ENCODE measurements at regions not wholly inside any gene's neighbourhood (a gene's known extent, or its start where the extent isn't known, plus 50 kb on each side); places are given as distances from the start of the nearest gene placed in this dataset.

- Histone ChIP-seq H3K27ac (no peak overlapping the region), H3K4me3 (no peak overlapping the region), H3K36me3 (no peaks in the 10 kb centered on the region), H3K4me1 (no peaks in the 10 kb centered on the region), H3K9me3 (no peaks in the 10 kb centered on the region), H3K27me3 (ENCODE audit: low read depth) (no peaks in the 10 kb centered on the region)
- DNase-seq (no peak), ATAC-seq (no peak)
- TF ChIP-seq CTCF (IDR thresholded peaks at IDR 0.05) = no peak
- intact Hi-C loops (cut with DNase I) = no loop called here
These were observed 106.0 kb upstream of the NMUR2 start for GRCh38 chr5:152511120-152511519.

- no peaks in the 10 kb centered on the region for H3K36me3 ChIP-seq
- intact Hi-C loops (cut with DNase I) = no loop called here
- no peak for TF ChIP-seq CTCF (IDR thresholded peaks at IDR 0.05)
These were observed 106.6 kb upstream of the NMUR2 start for GRCh38 chr5:152511531-152512132.

GRCh38 chr5:152514827-152515397, 109.8 kb upstream of the NMUR2 start:
- no peaks in the 10 kb centered on the region for H3K36me3 ChIP-seq
- no peaks in the 10 kb centered on the region for H3K27me3 ChIP-seq (ENCODE audit: low read depth)
- H3K4me1 ChIP-seq = no peaks in the 10 kb centered on the region
- peak; percentile 35 for TF ChIP-seq CTCF (IDR thresholded peaks at IDR 0.05)
- ATAC-seq (no peak), DNase-seq (no peak)
- H3K4me3 ChIP-seq = no peak overlapping the region
- intact Hi-C loops (cut with DNase I) = no loop called here
- no peak overlapping the region for H3K27ac ChIP-seq
- no peaks in the 10 kb centered on the region for H3K9me3 ChIP-seq

More at GRCh38 chr5:152511531-152512132, 106.6 kb upstream of the NMUR2 start:
- Histone ChIP-seq H3K4me1 (no peaks in the 10 kb centered on the region), H3K4me3 (no peak overlapping the region), H3K9me3 (no peaks in the 10 kb centered on the region), H3K27ac (no peak overlapping the region), H3K27me3 (ENCODE audit: low read depth) (no peaks in the 10 kb centered on the region)
- DNase-seq (no peak), ATAC-seq (no peak)

GRCh38 chr5:152523964-152524363, 118.9 kb upstream of the NMUR2 start:
- H3K36me3 ChIP-seq = no peaks in the 10 kb centered on the region
- intact Hi-C loops (cut with DNase I) = no loop called here
- TF ChIP-seq CTCF (IDR thresholded peaks at IDR 0.05) = no peak
- H3K9me3 ChIP-seq = no peaks in the 10 kb centered on the region
- H3K4me3 ChIP-seq = no peak overlapping the region
- no peaks in the 10 kb centered on the region for H3K27me3 ChIP-seq (ENCODE audit: low read depth)
- H3K27ac ChIP-seq = no peak overlapping the region
- DNase-seq = no peak
- H3K4me1 ChIP-seq = peaks cover 11% of the 10 kb centered on the region
- no peak for ATAC-seq

GRCh38 chr5:152527358-152528052, 122.4 kb upstream of the NMUR2 start:
- intact Hi-C loops (cut with DNase I) = no loop called here
- no peak overlapping the region for H3K4me3 ChIP-seq
- no peaks in the 10 kb centered on the region for H3K36me3 ChIP-seq
- ATAC-seq (no peak), DNase-seq (no peak)
- H3K9me3 ChIP-seq = no peaks in the 10 kb centered on the region
- H3K4me1 ChIP-seq = peaks cover 11% of the 10 kb centered on the region
- TF ChIP-seq CTCF (IDR thresholded peaks at IDR 0.05) = no peak
- H3K27me3 ChIP-seq (ENCODE audit: low read depth) = no peaks in the 10 kb centered on the region
- H3K27ac ChIP-seq = peak overlapping the region; percentile 19

All from lower lobe of right lung (tissue), 2 donors.